ENCODE measurements at regions not wholly inside any gene's neighbourhood (a gene's known extent, or its start where the extent isn't known, plus 50 kb on each side); places are given as distances from the start of the nearest gene placed in this dataset.
"Not testable (repeated sequence)": the region's sequence is repeated elsewhere in the genome, so short reads cannot be mapped to it uniquely, and the experiment has no call there.

GRCh38 chr12:54721312-54721711 lies 73.1 kb upstream of the DCD start:
- no peaks in the 10 kb centered on the region for H3K36me3 ChIP-seq (ENCODE audit: control insufficient read depth, insufficient read depth, low read length)
- no peak overlapping the region for H3K27ac ChIP-seq
- H3K4me2 ChIP-seq (ENCODE audit: low read length), result no peak overlapping the region
- no peaks in the 10 kb centered on the region for H3K27me3 ChIP-seq (ENCODE audit: control insufficient read depth, insufficient read depth, low read length)
- no peak overlapping the region for H3K9ac ChIP-seq
- no peak overlapping the region for H3K4me3 ChIP-seq (ENCODE audit: low read depth, low read length)
- H3K79me2 ChIP-seq, result no peaks in the 10 kb centered on the region
- H2AFZ ChIP-seq, result no peak overlapping the region
- no peaks in the 10 kb centered on the region for H3K9me3 ChIP-seq (ENCODE audit: control insufficient read depth, low read length)
- no peaks in the 10 kb centered on the region for H3K4me1 ChIP-seq
- TF ChIP-seq CTCF (IDR thresholded peaks at IDR 0.05), result no peak

- Histone ChIP-seq H3K9ac (no peak overlapping the region), H3K36me3 (ENCODE audit: control insufficient read depth, insufficient read depth, low read length) (no peaks in the 10 kb centered on the region), H3K4me3 (ENCODE audit: low read depth, low read length) (no peak overlapping the region), H3K9me3 (ENCODE audit: control insufficient read depth, low read length) (no peaks in the 10 kb centered on the region), H3K4me1 (no peaks in the 10 kb centered on the region), H2AFZ (no peak overlapping the region), H3K79me2 (no peaks in the 10 kb centered on the region), H3K4me2 (ENCODE audit: low read length) (no peak overlapping the region), H3K27ac (no peak overlapping the region), H3K27me3 (ENCODE audit: control insufficient read depth, insufficient read depth, low read length) (no peaks in the 10 kb centered on the region)
- TF ChIP-seq CTCF (IDR thresholded peaks at IDR 0.05), result no peak
Measured at GRCh38 chr12:54719691-54720090, 71.5 kb upstream of the DCD start.

- Histone ChIP-seq H3K4me1 (no peaks in the 10 kb centered on the region), H3K27me3 (ENCODE audit: control insufficient read depth, insufficient read depth, low read length) (no peaks in the 10 kb centered on the region)
Measured at GRCh38 chr12:54716261-54716660, 68.1 kb upstream of the DCD start.

GRCh38 chr12:54713876-54714275 lies 65.7 kb upstream of the DCD start:
- not testable (repeated sequence) for H3K9ac ChIP-seq; H2AFZ ChIP-seq; H3K27ac ChIP-seq; H3K4me1 ChIP-seq; H3K79me2 ChIP-seq; H3K4me3 ChIP-seq (ENCODE audit: low read depth, low read length); H3K27me3 ChIP-seq (ENCODE audit: control insufficient read depth, insufficient read depth, low read length); H3K9me3 ChIP-seq (ENCODE audit: control insufficient read depth, low read length); H3K4me2 ChIP-seq (ENCODE audit: low read length); H3K36me3 ChIP-seq (ENCODE audit: control insufficient read depth, insufficient read depth, low read length)

More at GRCh38 chr12:54716261-54716660, 68.1 kb upstream of the DCD start:
- Histone ChIP-seq H3K27ac (no peak overlapping the region), H3K36me3 (ENCODE audit: control insufficient read depth, insufficient read depth, low read length) (no peaks in the 10 kb centered on the region), H2AFZ (no peak overlapping the region), H3K9me3 (ENCODE audit: control insufficient read depth, low read length) (no peaks in the 10 kb centered on the region), H3K4me3 (ENCODE audit: low read depth, low read length) (no peak overlapping the region), H3K9ac (no peak overlapping the region), H3K79me2 (no peaks in the 10 kb centered on the region), H3K4me2 (ENCODE audit: low read length) (no peak overlapping the region)
- TF ChIP-seq CTCF (IDR thresholded peaks at IDR 0.05), result no peak

GRCh38 chr12:54711669-54712068 lies 63.5 kb upstream of the DCD start:
- no peaks in the 10 kb centered on the region for H3K79me2 ChIP-seq
- no peaks in the 10 kb centered on the region for H3K4me1 ChIP-seq
- H3K9me3 ChIP-seq (ENCODE audit: control insufficient read depth, low read length), result no peaks in the 10 kb centered on the region
- H3K27me3 ChIP-seq (ENCODE audit: control insufficient read depth, insufficient read depth, low read length), result no peaks in the 10 kb centered on the region
- no peak overlapping the region for H3K27ac ChIP-seq
- no peaks in the 10 kb centered on the region for H3K36me3 ChIP-seq (ENCODE audit: control insufficient read depth, insufficient read depth, low read length)
- H3K4me3 ChIP-seq (ENCODE audit: low read depth, low read length), result no peak overlapping the region
- no peak overlapping the region for H3K9ac ChIP-seq
- no peak overlapping the region for H3K4me2 ChIP-seq (ENCODE audit: low read length)
- H2AFZ ChIP-seq, result no peak overlapping the region
- TF ChIP-seq CTCF (IDR thresholded peaks at IDR 0.05), result no peak
